Epithelial cell of esophagus (primary cell): ENCODE measurements at regions not wholly inside any gene's neighbourhood (a gene's known extent, or its start where the extent isn't known, plus 50 kb on each side); places are given as distances from the start of the nearest gene placed in this dataset.

ENCODE experiments used
- DNase-seq: peaks from one replicate; pipeline ENCODE4 v3.0.0; 2010; ENCODE audit warnings: low read depth
- H3K4me3 ChIP-seq: 2 replicates; pipeline ENCODE4 v1.5.1; 2011; ENCODE audit warnings: mild to moderate bottlenecking, low read length, control low read depth
- TF ChIP-seq, protein P1 (sequence below): IDR thresholded peaks from 2 replicates; pipeline ENCODE4 v1.5.1; 2011; ENCODE audit warnings: low read depth, mild to moderate bottlenecking, low read length, control low read depth, inconsistent platforms; ENCODE audit not compliant: insufficient read depth; ENCODE audit errors: missing control alignments

GRCh38 chr6:105917038-105917695 is 169.0 kb upstream of the PRDM1 start:
- TF ChIP-seq, protein P1, sequence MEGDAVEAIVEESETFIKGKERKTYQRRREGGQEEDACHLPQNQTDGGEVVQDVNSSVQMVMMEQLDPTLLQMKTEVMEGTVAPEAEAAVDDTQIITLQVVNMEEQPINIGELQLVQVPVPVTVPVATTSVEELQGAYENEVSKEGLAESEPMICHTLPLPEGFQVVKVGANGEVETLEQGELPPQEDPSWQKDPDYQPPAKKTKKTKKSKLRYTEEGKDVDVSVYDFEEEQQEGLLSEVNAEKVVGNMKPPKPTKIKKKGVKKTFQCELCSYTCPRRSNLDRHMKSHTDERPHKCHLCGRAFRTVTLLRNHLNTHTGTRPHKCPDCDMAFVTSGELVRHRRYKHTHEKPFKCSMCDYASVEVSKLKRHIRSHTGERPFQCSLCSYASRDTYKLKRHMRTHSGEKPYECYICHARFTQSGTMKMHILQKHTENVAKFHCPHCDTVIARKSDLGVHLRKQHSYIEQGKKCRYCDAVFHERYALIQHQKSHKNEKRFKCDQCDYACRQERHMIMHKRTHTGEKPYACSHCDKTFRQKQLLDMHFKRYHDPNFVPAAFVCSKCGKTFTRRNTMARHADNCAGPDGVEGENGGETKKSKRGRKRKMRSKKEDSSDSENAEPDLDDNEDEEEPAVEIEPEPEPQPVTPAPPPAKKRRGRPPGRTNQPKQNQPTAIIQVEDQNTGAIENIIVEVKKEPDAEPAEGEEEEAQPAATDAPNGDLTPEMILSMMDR = no peak
- no peak overlapping the region for H3K4me3 ChIP-seq
- no peak for DNase-seq

DNA sequence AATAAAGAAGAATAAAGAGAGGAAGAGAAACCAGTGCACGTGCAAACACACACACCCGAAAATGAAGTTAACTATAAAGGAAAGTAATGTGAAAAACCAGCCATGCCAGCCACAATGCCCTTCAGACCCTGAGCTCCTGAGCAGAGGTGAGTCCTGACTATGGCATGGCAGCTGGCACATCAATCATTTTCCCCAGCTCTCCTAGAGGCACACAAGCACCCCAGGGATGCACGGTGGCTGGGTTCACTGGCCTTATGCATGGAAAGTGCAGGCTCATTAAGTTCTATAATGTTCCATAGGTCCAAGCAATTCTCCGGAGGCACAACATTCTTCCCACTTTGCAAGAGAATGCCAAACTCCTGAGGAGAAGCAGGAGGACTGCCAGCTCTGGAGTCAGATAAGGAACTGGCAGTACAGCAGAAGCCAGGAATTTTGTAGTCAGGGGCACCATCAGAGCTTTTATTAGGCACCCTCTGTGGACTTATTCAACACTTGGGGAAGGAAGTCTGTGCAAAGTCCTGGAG is 175.0 kb upstream of the PRDM1 start:
- TF ChIP-seq, protein P1 = no peak
- no peak overlapping the region for H3K4me3 ChIP-seq
- DNase-seq = no peak

DNA sequence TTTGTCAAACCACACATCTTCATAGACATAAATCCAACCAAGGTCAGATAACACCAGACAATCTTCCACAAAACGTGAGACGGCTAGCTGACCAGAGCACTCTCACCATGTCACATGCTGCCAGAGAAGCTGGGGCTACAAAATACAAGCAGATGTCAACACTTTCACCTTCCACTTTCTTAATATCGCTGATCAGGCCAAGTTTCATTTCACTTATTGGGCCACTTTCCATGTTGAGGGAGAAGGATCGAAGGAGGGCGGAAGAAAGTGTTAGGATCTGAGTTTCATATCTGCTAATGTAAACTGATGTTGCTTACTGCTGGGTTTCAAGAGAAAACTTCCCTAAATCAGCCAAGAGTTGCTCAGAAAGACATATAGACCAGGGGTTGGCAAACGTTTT is 177.0 kb upstream of the PRDM1 start:
- DNase-seq = no peak
- no peak overlapping the region for H3K4me3 ChIP-seq

DNA sequence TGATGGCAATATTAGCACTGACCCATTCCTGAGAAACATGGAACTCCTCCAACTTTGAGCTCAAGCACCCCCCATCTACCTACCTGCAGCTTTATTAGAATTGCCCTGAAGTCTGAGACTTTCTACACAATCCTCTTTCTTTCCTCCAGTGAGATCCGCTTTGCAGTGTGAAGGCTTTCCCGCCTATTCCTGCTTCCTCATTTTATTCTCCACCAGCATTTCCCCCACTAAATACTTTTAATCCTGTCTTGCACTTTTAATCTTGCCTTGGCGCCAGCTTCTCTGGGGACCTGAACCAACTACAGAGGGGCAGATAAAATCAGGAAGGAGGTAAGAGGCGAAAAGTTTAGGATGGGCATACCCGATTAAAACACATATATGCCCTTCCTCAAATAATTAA is 178.1 kb upstream of the PRDM1 start:
- TF ChIP-seq, protein P1 = no peak
- no peak for DNase-seq
- H3K4me3 ChIP-seq = no peak overlapping the region

More for the DNA sequence above, 177.0 kb upstream of the PRDM1 start:
- TF ChIP-seq, protein P1 = no peak

- DNase-seq = no peak
- H3K4me3 ChIP-seq = no peak overlapping the region
- TF ChIP-seq, protein P1 = no peak
Measured at GRCh38 chr6:105907301-105907700, 178.8 kb upstream of the PRDM1 start.

GRCh38 chr6:105902401-105903031 is 183.6 kb upstream of the PRDM1 start:
- TF ChIP-seq, protein P1 = no peak
- no peak for DNase-seq
- no peak overlapping the region for H3K4me3 ChIP-seq
